ENCODE measurements at regions not wholly inside any gene's neighbourhood (a gene's known extent, or its start where the extent isn't known, plus 50 kb on each side); places are given as distances from the start of the nearest gene placed in this dataset.

GRCh38 chr2:142575561-142575960, 301.9 kb upstream of the KYNU start:
- TF ChIP-seq POLR2AphosphoS5 (IDR thresholded peaks at IDR 0.05; ENCODE audit: low read depth), result no peak
- TF ChIP-seq, protein P1, sequence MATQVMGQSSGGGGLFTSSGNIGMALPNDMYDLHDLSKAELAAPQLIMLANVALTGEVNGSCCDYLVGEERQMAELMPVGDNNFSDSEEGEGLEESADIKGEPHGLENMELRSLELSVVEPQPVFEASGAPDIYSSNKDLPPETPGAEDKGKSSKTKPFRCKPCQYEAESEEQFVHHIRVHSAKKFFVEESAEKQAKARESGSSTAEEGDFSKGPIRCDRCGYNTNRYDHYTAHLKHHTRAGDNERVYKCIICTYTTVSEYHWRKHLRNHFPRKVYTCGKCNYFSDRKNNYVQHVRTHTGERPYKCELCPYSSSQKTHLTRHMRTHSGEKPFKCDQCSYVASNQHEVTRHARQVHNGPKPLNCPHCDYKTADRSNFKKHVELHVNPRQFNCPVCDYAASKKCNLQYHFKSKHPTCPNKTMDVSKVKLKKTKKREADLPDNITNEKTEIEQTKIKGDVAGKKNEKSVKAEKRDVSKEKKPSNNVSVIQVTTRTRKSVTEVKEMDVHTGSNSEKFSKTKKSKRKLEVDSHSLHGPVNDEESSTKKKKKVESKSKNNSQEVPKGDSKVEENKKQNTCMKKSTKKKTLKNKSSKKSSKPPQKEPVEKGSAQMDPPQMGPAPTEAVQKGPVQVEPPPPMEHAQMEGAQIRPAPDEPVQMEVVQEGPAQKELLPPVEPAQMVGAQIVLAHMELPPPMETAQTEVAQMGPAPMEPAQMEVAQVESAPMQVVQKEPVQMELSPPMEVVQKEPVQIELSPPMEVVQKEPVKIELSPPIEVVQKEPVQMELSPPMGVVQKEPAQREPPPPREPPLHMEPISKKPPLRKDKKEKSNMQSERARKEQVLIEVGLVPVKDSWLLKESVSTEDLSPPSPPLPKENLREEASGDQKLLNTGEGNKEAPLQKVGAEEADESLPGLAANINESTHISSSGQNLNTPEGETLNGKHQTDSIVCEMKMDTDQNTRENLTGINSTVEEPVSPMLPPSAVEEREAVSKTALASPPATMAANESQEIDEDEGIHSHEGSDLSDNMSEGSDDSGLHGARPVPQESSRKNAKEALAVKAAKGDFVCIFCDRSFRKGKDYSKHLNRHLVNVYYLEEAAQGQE (IDR thresholded peaks at IDR 0.05; ENCODE audit: insufficient replicate concordance, low read depth), result no peak
- no peak for TF ChIP-seq GABPA (IDR thresholded peaks at IDR 0.05; ENCODE audit: low read depth)
- no peak for TF ChIP-seq SPI1 (IDR thresholded peaks at IDR 0.05; ENCODE audit: borderline replicate concordance, low read depth)
- TF ChIP-seq, protein P2, sequence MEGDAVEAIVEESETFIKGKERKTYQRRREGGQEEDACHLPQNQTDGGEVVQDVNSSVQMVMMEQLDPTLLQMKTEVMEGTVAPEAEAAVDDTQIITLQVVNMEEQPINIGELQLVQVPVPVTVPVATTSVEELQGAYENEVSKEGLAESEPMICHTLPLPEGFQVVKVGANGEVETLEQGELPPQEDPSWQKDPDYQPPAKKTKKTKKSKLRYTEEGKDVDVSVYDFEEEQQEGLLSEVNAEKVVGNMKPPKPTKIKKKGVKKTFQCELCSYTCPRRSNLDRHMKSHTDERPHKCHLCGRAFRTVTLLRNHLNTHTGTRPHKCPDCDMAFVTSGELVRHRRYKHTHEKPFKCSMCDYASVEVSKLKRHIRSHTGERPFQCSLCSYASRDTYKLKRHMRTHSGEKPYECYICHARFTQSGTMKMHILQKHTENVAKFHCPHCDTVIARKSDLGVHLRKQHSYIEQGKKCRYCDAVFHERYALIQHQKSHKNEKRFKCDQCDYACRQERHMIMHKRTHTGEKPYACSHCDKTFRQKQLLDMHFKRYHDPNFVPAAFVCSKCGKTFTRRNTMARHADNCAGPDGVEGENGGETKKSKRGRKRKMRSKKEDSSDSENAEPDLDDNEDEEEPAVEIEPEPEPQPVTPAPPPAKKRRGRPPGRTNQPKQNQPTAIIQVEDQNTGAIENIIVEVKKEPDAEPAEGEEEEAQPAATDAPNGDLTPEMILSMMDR (IDR thresholded peaks at IDR 0.05; ENCODE audit: insufficient read depth, low read length), result no peak
- H3K27ac ChIP-seq (replicated peaks), result no peak overlapping the region
- no peaks in the 10 kb centered on the region for H3K27me3 ChIP-seq (ENCODE audit: insufficient read depth, poor library complexity, severe bottlenecking)
- H3K4me3 ChIP-seq (replicated peaks; ENCODE audit: insufficient read depth, low read length), result no peak overlapping the region
- no peak for DNase-seq (ENCODE audit: low read depth in 1 of 2, low spot score in 1 of 2)

- Histone ChIP-seq H3K27me3 (ENCODE audit: insufficient read depth, poor library complexity, severe bottlenecking) (no peaks in the 10 kb centered on the region), H3K27ac (replicated peaks) (no peak overlapping the region), H3K4me3 (replicated peaks; ENCODE audit: insufficient read depth, low read length) (no peak overlapping the region)
- DNase-seq (ENCODE audit: low read depth in 1 of 2, low spot score in 1 of 2), result no peak
- TF ChIP-seq GABPA (IDR thresholded peaks at IDR 0.05; ENCODE audit: low read depth) (no peak), SPI1 (IDR thresholded peaks at IDR 0.05; ENCODE audit: borderline replicate concordance, low read depth) (no peak), POLR2AphosphoS5 (IDR thresholded peaks at IDR 0.05; ENCODE audit: low read depth) (no peak)
- TF ChIP-seq, protein P1 (IDR thresholded peaks at IDR 0.05; ENCODE audit: insufficient replicate concordance, low read depth), result no peak
- TF ChIP-seq, protein P2 (IDR thresholded peaks at IDR 0.05; ENCODE audit: insufficient read depth, low read length), result no peak
Measured at GRCh38 chr2:142574388-142574787, 303.1 kb upstream of the KYNU start.

- TF ChIP-seq SPI1 (IDR thresholded peaks at IDR 0.05; ENCODE audit: borderline replicate concordance, low read depth) (no peak), GABPA (IDR thresholded peaks at IDR 0.05; ENCODE audit: low read depth) (no peak), POLR2AphosphoS5 (IDR thresholded peaks at IDR 0.05; ENCODE audit: low read depth) (no peak)
- TF ChIP-seq, protein P1 (IDR thresholded peaks at IDR 0.05; ENCODE audit: insufficient replicate concordance, low read depth), result no peak
- TF ChIP-seq, protein P2 (IDR thresholded peaks at IDR 0.05; ENCODE audit: insufficient read depth, low read length), result no peak
- Histone ChIP-seq H3K27me3 (ENCODE audit: insufficient read depth, poor library complexity, severe bottlenecking) (no peaks in the 10 kb centered on the region), H3K27ac (replicated peaks) (no peak overlapping the region), H3K4me3 (replicated peaks; ENCODE audit: insufficient read depth, low read length) (no peak overlapping the region)
- no peak for DNase-seq (ENCODE audit: low read depth in 1 of 2, low spot score in 1 of 2)
Measured at GRCh38 chr2:142572346-142573132, 304.9 kb upstream of the KYNU start.

Data from HL-60 (cell line).